GM19239 (cell line): ENCODE measurements at regions not wholly inside any gene's neighbourhood (a gene's known extent, or its start where the extent isn't known, plus 50 kb on each side); places are given as distances from the start of the nearest gene placed in this dataset.

Experiments used
- DNase-seq: peaks from one replicate; pipeline ENCODE4 v3.0.0; 2011; ENCODE audit warnings: low spot score; ENCODE audit not compliant: insufficient read length
- FAIRE-seq: peaks from 2 replicates; lab custom pipeline; 2011; peaks lifted over from hg19 to GRCh38; lab: Jason Lieb, UNC

DNA sequence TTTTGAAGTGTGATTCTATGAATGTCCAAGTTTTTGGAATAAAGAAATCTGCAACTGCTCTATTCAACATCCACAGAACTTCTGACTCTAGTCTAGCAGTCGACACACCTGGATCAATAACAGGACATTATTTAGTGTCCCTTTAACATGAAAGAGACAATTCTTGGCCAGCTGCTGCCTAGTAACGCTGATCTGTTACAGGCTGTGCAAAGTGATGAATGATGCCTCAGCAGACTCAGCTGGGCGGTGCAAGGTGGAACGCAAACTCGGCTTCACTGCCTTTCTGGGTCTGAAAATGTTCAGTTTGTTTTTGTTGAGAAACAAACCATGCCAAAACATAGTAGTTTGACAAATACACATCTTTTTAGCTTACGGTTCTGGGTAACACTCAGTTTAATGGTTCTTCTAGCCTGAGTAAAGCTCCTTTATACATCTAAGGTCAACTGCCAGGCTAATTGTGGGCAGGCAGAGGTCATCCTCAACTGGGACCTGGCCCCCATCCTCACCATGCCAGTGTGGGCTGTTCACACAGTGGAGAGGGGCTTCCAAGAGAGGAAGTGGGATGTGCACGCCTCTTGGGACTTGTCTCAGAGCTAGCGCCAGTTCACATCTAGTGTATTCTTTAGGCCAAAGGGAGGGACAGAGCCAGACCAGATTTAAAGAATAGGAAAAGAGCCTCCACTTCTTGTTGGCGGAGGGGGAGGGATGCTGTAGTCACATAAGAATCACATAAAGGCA lies 879.7 kb downstream of the QKI start:
- DNase-seq (no peak), FAIRE-seq (no peak)

DNA sequence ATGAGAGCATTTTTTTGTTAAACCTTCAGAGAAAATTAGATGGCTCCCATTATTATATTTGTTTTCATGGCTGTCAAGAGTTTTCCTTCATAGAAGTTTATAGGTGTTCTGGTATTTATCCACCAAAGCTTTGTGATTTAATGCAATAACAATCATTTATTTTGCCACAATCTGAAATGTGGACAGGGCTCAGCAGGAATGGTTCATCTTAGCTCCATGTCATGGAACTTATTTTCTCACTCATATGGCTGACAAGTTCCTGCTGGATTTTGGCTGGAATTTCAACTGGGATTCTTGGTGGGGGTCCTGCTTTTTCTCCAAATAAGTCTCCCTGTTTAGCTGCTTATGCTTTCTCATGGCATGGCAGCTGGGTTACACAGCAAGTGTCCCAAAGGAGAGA lies 876.7 kb downstream of the QKI start:
- FAIRE-seq (no peak), DNase-seq (no peak)

DNA sequence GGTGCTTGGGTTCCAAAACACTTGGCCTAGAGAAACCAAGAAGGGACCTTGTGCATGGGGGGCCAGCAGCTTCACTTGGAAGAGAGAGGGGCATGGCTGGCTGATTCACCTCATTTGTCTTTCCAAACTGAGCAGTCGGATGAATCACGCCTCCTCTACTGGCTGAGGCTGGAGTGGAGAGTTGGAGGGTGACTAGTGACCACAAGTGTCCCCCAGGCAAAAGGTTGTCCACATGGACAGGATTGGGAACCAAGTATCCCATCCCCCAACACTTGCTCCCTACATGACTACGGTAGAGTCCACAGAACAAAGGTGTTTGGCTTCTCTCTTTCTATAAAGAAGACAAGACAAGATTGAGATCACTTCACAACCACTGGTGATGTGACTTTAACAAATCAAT lies 875.6 kb downstream of the QKI start:
- DNase-seq (no peak), FAIRE-seq (no peak)

- DNase-seq (no peak), FAIRE-seq (no peak)
Observed at GRCh38 chr6:164286011-164286410, 871.5 kb downstream of the QKI start.

- DNase-seq: no peak
- FAIRE-seq: no peak
Observed at GRCh38 chr6:164283574-164283973, 869.1 kb downstream of the QKI start.

- DNase-seq: no peak
- FAIRE-seq: no peak
Observed at GRCh38 chr6:164276211-164276610, 861.7 kb downstream of the QKI start.

DNA sequence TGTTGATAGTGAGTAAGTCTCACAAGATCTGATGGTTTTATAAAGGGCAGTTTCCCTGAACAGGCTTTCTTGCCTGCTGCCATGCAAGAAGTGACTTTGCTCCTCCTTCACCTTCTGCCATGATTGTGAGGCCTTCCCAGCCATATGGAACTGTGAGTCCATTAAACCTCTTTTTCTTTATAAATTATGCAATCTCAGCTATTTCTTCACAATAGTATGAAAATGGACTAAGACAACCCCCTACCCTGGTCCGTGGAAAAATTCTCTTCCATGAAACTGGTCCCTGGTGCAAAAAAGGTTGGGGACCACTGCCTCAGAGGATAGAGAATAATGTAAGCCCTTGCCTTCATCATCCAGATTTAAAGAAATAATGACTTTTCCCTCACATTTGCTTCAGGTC lies 861.3 kb downstream of the QKI start:
- FAIRE-seq (no peak), DNase-seq (no peak)

DNA sequence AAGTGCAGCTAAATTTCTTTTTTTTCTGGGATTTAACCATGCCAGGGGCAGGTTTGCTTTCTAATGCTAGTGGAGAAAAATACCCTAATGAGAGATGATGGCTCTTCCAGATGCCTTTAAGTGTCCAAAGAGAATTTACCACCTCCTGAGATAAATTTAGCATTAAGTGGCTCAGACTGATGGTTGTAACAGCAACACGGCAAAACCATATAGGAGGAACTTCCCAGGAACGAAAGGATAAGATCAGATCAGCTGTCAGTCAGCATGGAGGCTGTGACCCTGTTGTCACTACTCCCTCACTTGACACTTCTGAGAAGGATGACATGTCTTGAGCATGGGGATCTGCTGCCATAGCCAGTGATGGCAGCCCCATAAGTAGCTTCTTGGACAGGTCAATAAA lies 860.0 kb downstream of the QKI start:
- DNase-seq (no peak), FAIRE-seq (no peak)

DNA sequence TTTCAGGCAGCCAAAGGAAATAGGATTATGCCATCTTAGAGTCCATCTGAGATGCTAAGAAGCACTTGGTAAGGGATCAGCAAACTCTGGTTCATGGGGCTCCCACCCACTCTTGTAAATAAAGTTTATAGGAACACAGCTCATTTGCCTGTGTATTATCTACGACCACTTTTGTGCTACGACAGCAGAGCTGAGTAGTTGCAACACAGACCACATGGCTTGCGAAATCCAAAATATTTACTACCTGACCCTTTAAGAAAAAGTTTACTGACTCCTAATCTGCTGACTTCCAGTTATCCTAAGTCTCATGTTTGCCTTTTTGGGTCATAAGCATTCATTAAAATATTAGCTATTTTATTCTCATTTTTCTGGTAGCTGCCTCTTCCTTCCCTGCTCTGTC lies 859.0 kb downstream of the QKI start:
- no peak for DNase-seq
- no peak for FAIRE-seq

DNA sequence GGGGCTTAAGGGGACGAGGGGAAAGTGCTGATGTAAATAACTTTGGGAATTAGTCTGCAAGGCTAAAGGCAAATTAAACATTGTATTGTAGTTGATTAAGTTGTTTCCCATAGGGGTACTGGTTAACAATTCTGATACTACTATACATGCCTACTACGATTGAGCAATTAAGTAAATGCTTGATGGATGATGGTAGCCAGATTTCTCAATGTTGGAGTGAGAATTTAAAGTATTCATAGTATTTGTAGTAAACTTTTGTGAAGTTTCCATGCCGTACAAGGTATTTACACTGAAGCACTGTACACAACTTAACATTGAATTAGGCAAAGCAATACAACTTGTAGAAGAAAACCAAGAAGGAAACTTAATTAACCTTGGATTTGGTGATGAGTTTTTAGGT lies 852.3 kb downstream of the QKI start:
- FAIRE-seq (no peak), DNase-seq (no peak)

- FAIRE-seq: no peak
- no peak for DNase-seq
Observed at GRCh38 chr6:164262348-164262747, 847.8 kb downstream of the QKI start.

GRCh38 chr6:164258421-164258820 lies 843.9 kb downstream of the QKI start:
- DNase-seq: no peak
- no peak for FAIRE-seq

DNA sequence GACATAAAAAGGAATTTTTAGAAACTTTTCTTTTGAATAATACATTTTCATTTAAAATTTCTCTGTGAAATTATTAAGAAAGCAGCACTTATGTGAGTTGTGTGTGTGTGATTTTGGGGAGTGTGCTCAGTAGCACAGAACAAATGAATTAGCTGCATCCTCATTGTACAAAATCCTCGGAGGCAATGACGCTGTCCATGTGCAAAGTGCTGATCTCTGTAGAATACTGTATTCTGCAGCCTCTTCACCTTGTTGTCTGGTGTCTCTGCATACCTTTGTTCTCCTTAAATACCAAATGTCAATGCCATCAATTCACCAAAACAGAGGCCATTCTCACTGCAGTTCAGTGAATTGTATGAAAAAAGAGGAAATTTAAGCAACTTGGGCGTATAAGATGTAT lies 838.4 kb downstream of the QKI start:
- DNase-seq (no peak), FAIRE-seq (no peak)

GRCh38 chr6:164252291-164252690 lies 837.8 kb downstream of the QKI start:
- FAIRE-seq: no peak
- DNase-seq: no peak

DNA sequence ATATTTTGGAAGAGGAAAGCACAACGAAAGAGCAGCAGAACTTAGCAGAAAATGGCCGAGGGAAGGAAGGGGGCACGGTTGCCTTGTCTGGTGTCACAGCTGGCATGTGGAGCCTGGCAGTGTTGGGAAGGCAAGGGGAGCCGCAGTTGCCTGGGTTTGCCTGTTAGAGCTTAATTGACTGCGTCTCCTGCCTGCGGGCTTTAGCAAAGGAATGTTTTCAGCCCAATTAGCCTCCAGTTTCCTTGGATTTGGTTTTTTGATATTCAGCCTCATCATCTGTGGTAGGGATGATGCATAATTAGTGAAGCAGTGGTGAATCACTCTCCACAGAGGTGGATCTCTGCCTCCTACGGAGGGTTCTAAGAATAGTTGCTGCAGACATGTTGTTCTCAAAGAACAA lies 832.6 kb downstream of the QKI start:
- DNase-seq: no peak

DNA sequence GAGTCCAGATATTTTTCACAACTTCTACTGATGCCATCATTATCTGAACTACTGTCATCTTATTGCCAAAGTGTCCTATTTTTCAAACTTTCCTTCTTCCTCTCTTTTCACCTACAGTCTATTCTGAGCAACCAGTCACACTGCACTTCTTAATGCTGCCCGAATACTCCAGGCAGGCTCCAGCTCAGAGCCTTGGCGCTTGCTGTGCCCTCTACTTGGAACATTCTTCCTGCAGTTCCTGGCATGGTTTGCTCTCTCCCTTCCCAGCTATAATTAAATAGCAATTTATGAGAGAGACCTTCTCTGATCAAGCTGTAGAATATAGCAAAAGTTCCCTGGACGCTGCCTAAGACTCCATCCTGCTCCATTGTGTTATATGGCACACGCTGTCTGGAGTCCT lies 831.6 kb downstream of the QKI start:
- no peak for FAIRE-seq
- DNase-seq: no peak

More for the DNA sequence above, 832.6 kb downstream of the QKI start:
- no peak for FAIRE-seq

- no peak for DNase-seq
- no peak for FAIRE-seq
Observed at GRCh38 chr6:164243949-164244348, 829.4 kb downstream of the QKI start.

- FAIRE-seq (no peak), DNase-seq (no peak)
Observed at GRCh38 chr6:164243012-164243610, 828.6 kb downstream of the QKI start.

- no peak for DNase-seq
- no peak for FAIRE-seq
Observed at GRCh38 chr6:164230804-164231203, 816.3 kb downstream of the QKI start.

DNA sequence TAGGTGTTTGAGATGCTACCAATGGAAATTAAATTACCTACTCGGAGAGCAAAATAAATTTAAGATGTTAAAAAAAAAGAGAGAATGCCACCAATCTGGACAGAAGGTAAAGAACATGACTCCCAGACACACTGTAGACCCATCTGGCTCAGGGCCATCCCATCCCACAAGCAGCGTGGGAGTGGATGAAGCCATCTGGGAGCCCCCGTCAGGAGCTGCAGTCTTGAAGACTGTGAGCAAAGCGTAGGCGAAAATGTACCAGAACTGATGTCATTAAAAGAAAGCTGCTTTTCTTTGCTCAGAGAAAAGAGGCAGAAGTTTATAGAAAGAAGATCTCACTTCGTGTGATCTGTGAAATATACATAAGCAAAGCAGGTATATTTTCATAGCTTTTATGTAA lies 815.7 kb downstream of the QKI start:
- no peak for FAIRE-seq
- DNase-seq: no peak

- no peak for FAIRE-seq
Observed at GRCh38 chr6:164229716-164230115, 815.2 kb downstream of the QKI start.

GRCh38 chr6:164227952-164228522 lies 813.5 kb downstream of the QKI start:
- no peak for FAIRE-seq

More at GRCh38 chr6:164229716-164230115, 815.2 kb downstream of the QKI start:
- no peak for DNase-seq

More at GRCh38 chr6:164227952-164228522, 813.5 kb downstream of the QKI start:
- no peak for DNase-seq
